HG03342 (cell line): ENCODE measurements at regions not wholly inside any gene's neighbourhood (a gene's known extent, or its start where the extent isn't known, plus 50 kb on each side); places are given as distances from the start of the nearest gene placed in this dataset.
"Not testable (repeated sequence)": the region's sequence is repeated elsewhere in the genome, so short reads cannot be mapped to it uniquely, and the experiment has no call there.

ENCODE experiments used
- ATAC-seq: cut with Tn5 transposase; IDR thresholded peaks from one replicate; pipeline ENCODE4 v1.9.1; 2021; ENCODE audit warnings: mild to moderate bottlenecking, moderate library complexity; ENCODE audit not compliant: unreplicated experiment

DNA sequence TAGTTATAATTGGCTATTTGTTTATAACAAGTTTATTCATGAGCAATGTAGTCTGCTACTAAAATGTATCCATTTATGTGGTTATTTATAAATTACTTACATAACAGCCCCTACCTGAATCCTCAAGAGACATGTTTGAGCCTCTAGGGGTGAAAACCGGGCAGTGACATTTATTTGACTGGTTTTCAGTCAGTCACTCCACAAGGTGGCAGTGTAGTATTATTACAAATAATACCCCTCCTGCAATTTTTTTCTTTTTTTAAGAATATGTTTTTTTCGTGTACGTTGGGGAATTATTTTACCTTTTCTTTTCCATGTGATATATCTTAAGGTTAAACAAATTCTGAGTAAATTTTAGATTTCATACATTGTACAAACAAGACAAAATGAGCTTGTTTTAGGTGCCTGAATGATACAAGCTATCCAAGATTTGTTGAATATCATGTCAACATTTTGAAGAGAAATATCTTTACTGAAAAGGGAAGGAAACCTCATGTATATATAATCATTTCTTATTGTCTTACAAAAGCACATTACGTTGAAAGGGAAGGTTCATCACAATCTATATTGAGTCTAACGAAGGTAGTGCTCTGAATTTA lies 598.7 kb upstream of the TECRL start:
- ATAC-seq: peak; percentile 66

GRCh38 chr4:64975177-64975576 lies 565.9 kb upstream of the TECRL start:
- no peak for ATAC-seq

DNA sequence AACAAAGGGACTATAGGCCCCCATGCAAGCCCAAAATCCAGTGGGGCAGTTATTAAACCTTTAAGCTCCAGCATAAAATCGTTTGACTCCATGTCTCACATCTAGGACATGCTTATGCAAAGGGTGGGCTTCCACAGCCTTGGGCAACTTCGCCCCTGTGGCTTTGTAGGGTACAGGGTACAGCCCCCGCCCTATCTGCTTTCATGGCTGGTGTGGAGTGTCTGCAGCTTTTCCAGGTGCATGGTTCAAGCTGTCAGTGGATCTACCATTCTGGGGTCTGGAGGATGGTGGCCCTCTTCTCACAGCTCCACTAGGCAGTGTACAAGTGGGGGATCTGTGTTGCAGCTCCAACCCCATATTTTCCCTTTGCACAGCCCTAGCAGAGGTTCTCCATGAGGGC lies 559.8 kb upstream of the TECRL start:
- ATAC-seq: no peak

DNA sequence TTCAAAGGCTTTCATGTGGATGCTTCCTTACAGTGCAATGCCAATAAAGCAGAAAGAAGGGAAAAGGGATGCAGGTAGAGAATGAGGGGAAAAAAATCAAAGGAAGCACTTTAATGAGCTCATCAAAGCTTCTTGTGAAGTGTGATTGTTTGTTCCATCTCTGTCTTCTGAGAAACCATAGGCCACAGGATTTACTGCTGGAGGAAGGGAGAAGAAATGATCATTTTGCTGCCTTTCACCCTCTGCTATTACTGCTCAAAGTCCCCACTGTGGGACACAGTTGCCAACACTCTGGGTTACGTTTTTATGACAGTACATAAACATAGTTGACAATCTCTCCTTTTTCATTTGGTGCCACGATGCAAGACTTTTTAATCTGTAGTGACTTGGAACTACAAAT lies 558.0 kb upstream of the TECRL start:
- no peak for ATAC-seq

- no peak for ATAC-seq
Observed at GRCh38 chr4:64960516-64960915, 551.3 kb upstream of the TECRL start.

DNA sequence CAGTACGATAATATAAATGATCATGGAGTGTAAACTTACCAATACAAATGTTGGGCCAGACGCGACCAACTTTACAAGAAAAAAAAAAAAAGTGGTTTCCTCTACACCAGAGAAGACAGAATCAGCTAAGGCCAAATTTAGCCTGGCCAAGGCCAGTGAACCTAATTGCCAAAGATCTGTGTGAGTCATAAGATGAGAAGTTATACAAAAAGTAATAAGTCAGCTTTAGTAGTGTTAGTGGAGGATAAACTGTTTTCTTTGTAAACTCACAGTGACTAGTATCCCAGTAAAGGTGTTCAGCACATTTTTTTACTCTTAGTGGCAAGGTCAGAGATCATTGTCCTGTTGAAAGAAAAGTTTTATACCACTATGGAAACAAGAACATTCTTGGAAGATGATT lies 531.4 kb upstream of the TECRL start:
- ATAC-seq: no peak

DNA sequence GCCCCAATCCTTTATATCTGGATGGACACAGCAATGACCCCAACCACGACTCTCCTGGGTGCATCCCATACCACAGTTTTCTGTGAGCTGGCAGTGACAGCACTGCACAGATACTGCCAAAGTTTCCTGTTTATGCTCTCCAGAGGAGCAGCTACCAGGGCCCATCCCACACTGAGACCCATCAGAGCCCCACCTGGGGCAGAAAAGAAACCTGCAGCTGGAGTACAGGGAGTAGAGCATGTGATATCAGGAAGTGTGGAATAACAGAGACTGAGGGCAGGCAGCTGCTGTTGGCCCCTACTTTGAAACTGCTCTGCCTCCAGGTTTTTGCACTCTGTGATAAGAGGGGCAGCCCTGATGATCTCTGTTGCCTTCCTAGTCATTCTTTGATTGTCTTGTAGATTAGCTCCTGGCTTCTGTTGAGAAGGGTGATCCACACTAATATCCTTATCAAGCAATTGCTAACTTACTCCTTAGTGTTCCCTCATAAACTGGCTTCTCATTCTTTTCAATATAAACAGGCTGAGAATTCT lies 526.3 kb upstream of the TECRL start:
- no peak for ATAC-seq

DNA sequence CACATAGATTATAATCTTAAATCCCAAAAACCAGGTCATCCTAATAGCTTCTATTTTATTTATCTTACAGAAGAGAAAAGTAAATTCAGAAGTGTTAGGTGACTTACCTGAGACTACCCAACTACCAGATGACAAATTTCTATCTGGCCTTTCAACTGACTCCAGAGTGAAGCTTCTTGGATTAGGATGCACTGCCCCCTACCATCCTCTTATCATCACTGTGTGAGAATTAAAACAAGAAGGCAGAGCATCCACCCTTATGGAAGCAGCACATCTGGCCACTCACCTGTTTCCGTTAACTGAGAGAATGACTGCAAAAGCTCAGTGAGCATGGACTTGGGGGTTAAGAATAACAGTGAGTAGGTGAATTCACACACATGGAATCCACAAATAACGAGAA lies 502.6 kb upstream of the TECRL start:
- no peak for ATAC-seq

DNA sequence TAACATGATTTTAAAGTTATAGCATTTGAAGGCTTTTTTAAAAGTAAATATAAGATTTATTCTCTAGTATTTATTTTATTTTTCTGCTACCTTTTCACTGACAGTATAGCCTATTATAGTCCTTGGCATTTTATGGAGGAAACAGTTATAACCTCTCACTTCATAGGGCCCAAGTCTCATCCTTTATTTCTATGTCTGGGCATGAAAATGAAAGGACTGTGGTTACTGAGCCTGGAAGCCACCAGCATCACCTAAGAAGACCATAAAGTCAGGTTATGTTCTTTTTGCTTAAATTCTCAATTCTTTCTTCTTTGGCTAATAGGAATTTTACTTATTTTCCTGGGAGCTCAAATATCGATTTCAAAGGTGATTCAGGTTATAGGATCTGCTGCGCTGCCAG lies 494.7 kb upstream of the TECRL start:
- ATAC-seq: no peak

DNA sequence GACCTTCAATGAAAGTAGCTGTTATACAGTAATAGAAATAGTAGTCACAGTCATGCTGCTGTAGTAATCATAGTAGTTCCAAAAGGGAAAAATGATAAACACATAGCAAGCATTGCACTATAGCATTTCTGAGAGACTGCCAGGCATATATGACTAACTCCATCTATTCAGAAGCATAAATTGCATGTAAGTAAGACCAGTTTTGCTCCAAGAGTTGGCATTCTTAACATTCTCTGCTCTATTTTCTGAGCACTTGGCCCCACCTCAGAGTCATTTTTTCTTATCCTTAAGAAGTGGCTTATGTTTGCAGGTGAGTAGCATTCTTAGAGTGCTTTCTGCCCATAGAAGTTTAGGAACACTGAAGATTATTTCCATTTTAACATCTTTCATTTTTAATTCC lies 490.3 kb upstream of the TECRL start:
- ATAC-seq: no peak

DNA sequence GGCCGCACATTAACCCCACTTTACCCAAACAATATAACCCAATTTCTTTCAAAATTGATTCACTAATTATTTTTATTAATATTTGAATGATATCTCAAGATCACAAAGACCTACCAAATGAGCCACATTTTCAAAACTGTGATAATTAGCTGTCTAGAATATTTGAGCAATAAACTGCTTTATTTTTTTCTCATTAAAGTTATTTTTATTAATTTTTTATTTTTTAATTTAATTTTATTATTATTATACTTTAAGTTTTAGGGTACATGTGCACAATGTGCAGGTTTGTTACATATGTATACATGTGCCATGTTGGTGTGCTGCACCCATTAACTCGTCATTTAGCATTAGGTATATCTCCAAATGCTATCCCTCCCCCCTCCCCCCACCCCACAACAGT lies 489.8 kb upstream of the TECRL start:
- not testable (repeated sequence) for ATAC-seq

DNA sequence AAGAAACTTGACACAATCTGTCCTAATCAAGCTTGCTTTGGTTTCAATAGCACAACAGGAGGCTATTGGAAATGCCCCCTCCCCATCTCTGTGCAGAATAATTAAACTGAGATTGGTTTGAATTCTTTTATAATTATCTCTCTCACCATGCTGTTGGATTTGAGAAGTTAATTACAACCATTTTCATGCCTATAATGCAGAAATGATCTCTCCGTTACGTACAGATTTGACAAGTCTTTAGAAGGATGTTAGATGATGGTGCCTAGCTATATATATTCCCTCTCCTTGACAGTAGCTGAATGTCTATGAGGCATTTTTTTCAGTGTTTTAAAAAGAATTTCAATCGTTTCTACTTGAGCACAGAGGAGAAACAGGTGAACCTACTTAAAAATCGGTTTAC lies 488.4 kb upstream of the TECRL start:
- ATAC-seq: no peak

- ATAC-seq: no peak
Observed at GRCh38 chr4:64895031-64895430, 485.8 kb upstream of the TECRL start.

GRCh38 chr4:64893205-64893604 lies 484.0 kb upstream of the TECRL start:
- no peak for ATAC-seq

DNA sequence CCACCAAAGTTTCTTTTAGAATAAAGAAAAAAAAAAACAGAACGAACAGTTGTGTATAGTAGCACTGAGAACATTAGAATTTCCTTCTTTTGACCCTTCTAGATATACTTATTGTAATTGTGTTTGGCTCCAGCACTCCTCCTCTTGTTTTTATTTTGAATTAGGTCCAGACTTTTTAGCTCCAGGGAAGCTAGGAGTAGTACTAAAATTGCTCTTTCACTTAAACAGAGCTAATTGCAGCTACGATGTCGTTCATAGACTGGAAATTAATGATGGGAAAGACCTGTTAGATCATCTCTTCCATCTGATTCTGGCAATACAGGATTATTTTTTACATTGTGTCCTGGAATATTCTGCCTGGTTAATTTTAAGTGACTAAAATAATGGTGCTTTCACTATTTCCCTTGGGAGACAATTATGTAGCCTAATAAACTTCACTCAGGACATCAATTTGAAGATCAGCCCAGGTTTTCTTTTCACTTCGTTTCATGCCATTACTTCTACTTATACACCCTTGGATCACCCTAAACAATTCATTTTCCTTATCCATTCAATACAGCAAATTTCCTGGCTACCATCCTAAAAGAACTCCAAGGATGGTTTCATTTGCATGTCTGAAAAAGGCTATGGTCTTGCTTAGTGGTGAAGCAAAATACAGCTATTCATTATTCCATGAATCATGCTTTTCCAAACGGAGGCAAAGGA lies 480.8 kb upstream of the TECRL start:
- ATAC-seq: no peak

DNA sequence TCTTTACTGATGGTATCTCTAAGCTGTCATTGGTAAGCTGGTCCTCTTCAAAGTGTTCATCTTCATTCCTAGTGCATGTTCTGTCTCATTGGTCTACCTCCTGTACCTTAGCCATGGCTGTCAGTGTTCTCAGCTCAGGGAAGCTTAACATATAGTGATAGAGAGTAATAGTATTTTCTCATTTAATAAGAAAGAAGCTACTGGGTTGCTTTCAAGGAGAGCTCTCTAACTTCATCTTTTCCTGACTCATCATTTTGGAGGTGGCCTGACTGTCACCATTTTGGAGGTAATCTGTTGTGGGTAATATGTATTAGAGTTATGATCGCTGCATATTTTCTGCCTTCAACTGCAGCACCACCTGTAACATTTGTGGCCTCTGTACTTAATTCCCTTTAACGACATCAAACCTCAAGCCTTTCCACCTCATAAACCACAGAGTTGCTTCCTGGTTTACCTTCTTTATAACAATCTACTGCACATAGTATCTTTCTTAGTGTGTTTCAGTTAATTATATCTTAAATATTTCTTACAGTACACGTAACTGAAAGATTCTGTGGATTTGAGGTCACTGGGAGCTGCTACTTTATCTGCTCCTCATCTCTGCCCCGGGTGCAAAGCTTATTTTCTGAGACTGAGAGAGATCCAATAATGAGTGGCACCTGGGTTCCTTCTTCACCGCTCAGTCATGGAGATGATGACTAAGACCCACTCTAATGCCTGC lies 474.0 kb upstream of the TECRL start:
- ATAC-seq: no peak

- ATAC-seq: no peak
Observed at GRCh38 chr4:64882311-64883086, 473.2 kb upstream of the TECRL start.

GRCh38 chr4:64880557-64880956 lies 471.3 kb upstream of the TECRL start:
- no peak for ATAC-seq

DNA sequence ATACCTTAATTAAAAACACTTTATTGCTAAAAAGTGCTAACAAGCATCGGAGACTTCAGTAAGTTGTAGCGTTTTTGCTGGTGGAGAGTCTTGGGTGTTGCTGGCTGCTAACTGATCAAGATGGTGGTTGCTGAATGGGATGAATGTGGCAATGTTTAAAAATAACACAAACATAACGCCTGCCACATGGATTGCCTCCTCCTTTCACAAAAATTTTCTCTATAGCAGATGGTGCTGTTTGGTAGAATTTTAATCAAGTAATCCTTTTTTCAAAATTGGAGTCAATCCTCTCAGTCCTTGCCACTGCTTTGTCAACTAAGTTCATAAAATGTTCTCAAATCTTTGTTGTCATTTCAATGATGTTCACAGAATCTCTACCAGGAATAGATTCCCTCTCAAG lies 466.8 kb upstream of the TECRL start:
- no peak for ATAC-seq

DNA sequence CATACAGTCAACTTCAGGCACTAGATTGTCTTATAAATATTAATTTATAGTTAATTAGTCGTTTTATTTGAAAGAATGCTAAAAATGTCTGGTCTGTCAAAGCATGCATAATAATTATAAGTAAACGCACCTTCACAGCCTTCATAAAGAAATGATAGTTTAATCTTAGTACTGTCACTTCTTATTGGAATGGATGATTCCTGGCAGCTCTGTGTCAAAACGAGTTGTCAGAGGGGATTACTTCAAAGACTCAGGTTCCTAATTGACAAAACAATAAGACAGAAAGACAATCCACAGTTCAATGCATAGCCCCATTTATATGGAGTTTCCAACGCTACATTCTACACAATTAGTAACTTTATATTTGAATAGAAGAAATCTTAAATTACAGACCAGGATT lies 461.3 kb upstream of the TECRL start:
- no peak for ATAC-seq

- ATAC-seq: no peak
Observed at GRCh38 chr4:64857815-64858214, 448.6 kb upstream of the TECRL start.
